Kidney epithelial cell (primary cell): ENCODE measurements at regions not wholly inside any gene's neighbourhood (a gene's known extent, or its start where the extent isn't known, plus 50 kb on each side); places are given as distances from the start of the nearest gene placed in this dataset.

Source experiments
- DNase-seq: peaks from one replicate; pipeline ENCODE4 v3.0.0-alpha.2; 2010; ENCODE audit warnings: low read depth
- H3K27me3 ChIP-seq: 2 replicates; pipeline ENCODE4 v1.6.0; 2011; ENCODE audit warnings: low read length; ENCODE audit not compliant: control insufficient read depth, insufficient read depth
- H3K36me3 ChIP-seq: 2 replicates; pipeline ENCODE4 v1.5.1; 2011; ENCODE audit warnings: low read length; ENCODE audit not compliant: control insufficient read depth, insufficient read depth
- H3K4me3 ChIP-seq: 2 replicates; pipeline ENCODE4 v1.5.1; 2011; ENCODE audit warnings: low read depth, mild to moderate bottlenecking, control low read depth, low read length
- TF ChIP-seq, protein P1 (sequence below): IDR thresholded peaks from 2 replicates; pipeline ENCODE4 v1.5.1; 2011; ENCODE audit warnings: mild to moderate bottlenecking, moderate library complexity, low read length, control low read depth, inconsistent platforms; ENCODE audit not compliant: insufficient read depth, poor library complexity, severe bottlenecking

GRCh38 chr2:15875969-15876705, 64.2 kb upstream of the MYCN start:
- TF ChIP-seq, protein P1, sequence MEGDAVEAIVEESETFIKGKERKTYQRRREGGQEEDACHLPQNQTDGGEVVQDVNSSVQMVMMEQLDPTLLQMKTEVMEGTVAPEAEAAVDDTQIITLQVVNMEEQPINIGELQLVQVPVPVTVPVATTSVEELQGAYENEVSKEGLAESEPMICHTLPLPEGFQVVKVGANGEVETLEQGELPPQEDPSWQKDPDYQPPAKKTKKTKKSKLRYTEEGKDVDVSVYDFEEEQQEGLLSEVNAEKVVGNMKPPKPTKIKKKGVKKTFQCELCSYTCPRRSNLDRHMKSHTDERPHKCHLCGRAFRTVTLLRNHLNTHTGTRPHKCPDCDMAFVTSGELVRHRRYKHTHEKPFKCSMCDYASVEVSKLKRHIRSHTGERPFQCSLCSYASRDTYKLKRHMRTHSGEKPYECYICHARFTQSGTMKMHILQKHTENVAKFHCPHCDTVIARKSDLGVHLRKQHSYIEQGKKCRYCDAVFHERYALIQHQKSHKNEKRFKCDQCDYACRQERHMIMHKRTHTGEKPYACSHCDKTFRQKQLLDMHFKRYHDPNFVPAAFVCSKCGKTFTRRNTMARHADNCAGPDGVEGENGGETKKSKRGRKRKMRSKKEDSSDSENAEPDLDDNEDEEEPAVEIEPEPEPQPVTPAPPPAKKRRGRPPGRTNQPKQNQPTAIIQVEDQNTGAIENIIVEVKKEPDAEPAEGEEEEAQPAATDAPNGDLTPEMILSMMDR: no peak
- no peak overlapping the region for H3K4me3 ChIP-seq
- H3K36me3 ChIP-seq: no peaks in the 10 kb centered on the region
- no peak for DNase-seq
- H3K27me3 ChIP-seq: no peaks in the 10 kb centered on the region

DNA sequence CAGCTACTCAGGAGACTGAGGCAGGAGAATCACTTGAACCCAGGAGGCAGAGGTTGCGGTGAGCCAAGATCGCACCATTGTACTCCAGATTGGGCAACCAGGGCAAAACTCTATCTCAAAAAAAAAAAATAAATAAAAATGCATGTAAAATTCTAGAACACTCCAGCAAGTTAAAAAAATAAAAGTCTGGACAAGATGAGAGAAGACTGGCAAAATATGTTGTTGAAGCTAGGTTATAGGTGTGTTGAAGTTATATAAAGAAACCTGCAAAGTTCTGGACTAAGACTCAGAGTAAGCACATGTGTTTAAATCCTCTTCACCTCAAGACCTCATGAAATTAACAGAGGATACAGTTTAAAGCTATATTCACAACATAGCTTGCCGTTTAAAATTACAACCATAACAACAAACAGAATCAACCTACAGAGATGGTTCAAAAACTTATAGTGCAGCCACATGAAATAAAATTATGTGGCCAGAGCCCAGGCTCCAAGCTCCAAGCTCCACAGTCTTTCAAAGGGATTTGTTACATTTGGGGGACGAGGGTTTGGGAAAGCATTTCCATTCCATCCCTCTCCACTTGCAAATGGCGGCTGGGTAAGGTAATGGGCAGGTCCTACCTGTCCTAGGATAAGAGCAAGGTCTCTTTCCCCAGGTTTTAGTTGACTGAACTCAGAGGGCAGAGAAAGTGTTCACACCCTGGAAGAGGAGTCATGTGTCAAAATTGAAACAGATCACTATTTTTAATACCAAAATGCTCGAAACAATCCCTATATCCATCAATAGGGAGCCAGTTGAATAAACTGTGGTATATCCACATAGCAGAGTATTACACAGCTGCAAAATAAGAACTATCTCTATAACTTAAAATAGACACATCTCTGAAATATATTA, 59.9 kb upstream of the MYCN start:
- TF ChIP-seq, protein P1: no peak
- DNase-seq: no peak
- no peaks in the 10 kb centered on the region for H3K36me3 ChIP-seq
- H3K27me3 ChIP-seq: no peaks in the 10 kb centered on the region
- no peak overlapping the region for H3K4me3 ChIP-seq

- TF ChIP-seq, protein P1: no peak
- no peak for DNase-seq
- no peaks in the 10 kb centered on the region for H3K36me3 ChIP-seq
- no peak overlapping the region for H3K4me3 ChIP-seq
- H3K27me3 ChIP-seq: no peaks in the 10 kb centered on the region
These were observed 59.3 kb upstream of the MYCN start for GRCh38 chr2:15881120-15881433.

DNA sequence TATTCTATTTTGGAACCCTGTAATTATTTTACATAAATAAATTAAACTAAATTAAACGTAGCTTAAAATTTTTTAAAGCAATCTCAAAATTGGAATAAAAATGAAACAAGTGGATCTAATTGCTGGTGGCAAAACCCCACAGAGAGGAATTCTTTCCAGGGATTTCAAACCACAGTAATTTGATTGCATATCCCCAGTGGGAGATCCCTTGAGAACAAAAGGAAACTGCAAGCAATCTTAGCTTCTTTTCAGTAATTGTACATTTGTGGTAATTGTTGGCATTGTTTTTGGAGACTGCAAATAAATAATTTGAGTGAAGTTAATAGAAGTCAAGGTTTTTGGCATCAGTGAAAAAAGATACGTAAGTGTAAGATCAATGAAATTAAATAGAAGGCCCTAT, 58.7 kb upstream of the MYCN start:
- no peaks in the 10 kb centered on the region for H3K27me3 ChIP-seq
- no peaks in the 10 kb centered on the region for H3K36me3 ChIP-seq
- DNase-seq: no peak
- TF ChIP-seq, protein P1: no peak
- H3K4me3 ChIP-seq: no peak overlapping the region

DNA sequence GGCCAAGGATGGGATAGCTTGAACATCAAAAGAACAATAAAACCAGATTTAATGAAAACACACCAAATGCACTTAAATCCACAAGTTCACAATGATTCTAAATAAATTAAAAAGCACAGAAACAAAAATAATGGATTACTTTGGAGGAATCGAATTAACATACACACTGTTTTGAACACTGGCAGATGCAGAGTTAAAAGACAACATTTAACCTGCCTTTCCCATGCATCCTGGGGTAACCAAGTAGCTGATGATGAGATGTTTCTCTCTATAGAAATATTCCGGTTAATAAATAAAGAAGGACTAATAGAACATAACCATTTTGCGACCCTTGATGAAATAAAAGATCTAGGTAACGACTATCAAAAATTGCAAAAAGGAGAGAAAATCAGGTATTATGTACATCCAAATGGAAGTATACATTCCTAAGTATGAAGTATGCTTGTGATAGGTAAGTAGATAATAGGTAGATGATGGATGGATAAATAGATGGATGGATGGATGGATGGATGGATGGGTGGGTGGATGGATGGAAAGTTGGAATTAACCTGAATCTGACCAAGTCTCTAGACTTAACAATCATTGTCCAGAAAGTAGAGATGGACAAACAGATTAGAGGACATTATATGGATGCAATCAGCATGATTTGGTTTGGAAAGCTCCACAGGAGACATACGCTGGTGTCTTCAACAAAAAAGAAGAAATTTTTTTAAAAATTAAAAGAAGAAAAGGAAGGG, 57.4 kb upstream of the MYCN start:
- H3K27me3 ChIP-seq: no peaks in the 10 kb centered on the region
- no peak overlapping the region for H3K4me3 ChIP-seq
- TF ChIP-seq, protein P1: no peak
- H3K36me3 ChIP-seq: no peaks in the 10 kb centered on the region
- DNase-seq: no peak
